GM10266 (cell line): ENCODE measurements at regions not wholly inside any gene's neighbourhood (a gene's known extent, or its start where the extent isn't known, plus 50 kb on each side); places are given as distances from the start of the nearest gene placed in this dataset.

Experiments used
- DNase-seq: peaks from one replicate; pipeline ENCODE4 v3.0.0; 2012; ENCODE audit errors: extremely low spot score
- CTCF ChIP-seq: IDR thresholded peaks from 2 replicates; pipeline ENCODE4 v1.5.1; 2012; ENCODE audit warnings: mild to moderate bottlenecking, low read depth; ENCODE audit not compliant: control insufficient read depth, insufficient read depth; ENCODE audit errors: missing control alignments

DNA sequence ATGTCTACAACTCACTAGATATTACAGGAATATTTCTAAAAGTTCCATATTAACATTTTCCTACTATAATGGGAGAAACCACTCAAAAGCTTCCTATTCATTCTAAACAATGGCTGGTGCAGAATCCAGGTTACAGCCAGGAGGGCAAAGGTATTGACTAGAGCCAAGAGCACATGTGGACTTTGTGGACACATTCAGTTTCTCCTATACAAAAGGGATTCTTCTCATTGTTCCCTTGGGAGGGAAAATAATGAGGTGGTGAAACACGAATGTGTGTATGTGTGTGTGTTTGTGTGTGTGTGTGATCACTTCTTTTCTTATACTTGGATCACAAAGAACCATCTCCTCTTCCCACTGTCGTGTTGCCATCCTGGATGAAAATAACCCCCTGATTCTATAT lies 1000.0 kb downstream of the ADGRL2 start:
- no peak for TF ChIP-seq CTCF
- DNase-seq = no peak

GRCh38 chr1:82799261-82799660 lies 998.5 kb downstream of the ADGRL2 start:
- DNase-seq = no peak
- no peak for TF ChIP-seq CTCF

- no peak for DNase-seq
- TF ChIP-seq CTCF = no peak
Measured at GRCh38 chr1:82795508-82796149, 994.9 kb downstream of the ADGRL2 start.

DNA sequence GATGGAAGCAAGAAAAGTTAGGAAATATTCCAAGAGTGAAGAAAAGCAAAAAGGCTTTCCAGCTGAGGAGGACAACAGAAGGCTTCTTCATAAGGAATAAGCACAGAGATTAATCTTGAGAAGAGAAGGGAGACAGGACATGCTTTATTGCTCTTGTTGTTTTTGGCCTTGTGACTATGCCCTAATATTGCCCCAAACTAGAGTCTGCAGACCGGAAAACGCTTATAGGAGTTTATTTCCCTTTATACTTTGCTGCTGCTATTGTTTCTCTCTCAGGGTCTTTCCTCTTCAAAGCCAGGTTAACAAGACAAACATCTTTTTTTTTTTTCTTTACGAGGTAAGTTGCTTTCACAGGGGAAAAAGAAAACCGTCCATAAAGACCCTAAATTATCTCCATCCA lies 991.4 kb downstream of the ADGRL2 start:
- no peak for TF ChIP-seq CTCF
- DNase-seq = no peak

- TF ChIP-seq CTCF = no peak
- no peak for DNase-seq
Measured at GRCh38 chr1:82790556-82790955, 989.8 kb downstream of the ADGRL2 start.

DNA sequence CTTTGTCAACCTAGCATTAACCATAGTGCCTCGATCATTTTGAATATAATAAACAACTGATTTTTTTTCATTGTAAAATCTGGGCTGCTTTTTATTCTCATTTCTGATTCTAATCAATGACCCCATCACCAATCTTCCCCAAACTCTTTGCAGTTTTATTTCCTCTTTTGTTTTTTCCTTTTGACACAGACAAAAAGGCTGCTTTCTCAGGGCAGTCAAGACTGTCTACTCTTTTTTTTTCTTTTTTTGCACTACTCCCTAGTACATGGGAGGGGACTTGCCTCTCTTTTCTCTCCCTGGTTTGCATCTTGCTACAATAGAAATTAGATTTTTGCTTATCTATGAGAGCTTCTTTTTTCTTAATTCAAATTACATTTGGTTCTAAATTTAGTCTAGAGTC lies 987.9 kb downstream of the ADGRL2 start:
- no peak for DNase-seq

More for the DNA sequence above, 987.9 kb downstream of the ADGRL2 start:
- TF ChIP-seq CTCF = no peak
